OCI-LY1 (cell line): ENCODE measurements at regions not wholly inside any gene's neighbourhood (a gene's known extent, or its start where the extent isn't known, plus 50 kb on each side); places are given as distances from the start of the nearest gene placed in this dataset.

Experiments
- H2AFZ ChIP-seq: fragments of 200-600 bp; sonication (generic), shearing (Covaris generic); 2 replicates; pipeline ENCODE4 v1.6.0; 2014; ENCODE audit warnings: antibody characterized with exemption, mild to moderate bottlenecking, low read length
- H3F3A ChIP-seq: fragments of 200-600 bp; sonication (generic), shearing (Covaris generic); 2 replicates; pipeline ENCODE4 v1.6.0; 2014; ENCODE audit warnings: mild to moderate bottlenecking, antibody characterized with exemption, low read length, moderate library complexity; ENCODE audit not compliant: insufficient read depth
- H3K27ac ChIP-seq: fragments of 200-600 bp; sonication (generic); 2 replicates; pipeline ENCODE4 v1.5.1; 2014; ENCODE audit warnings: low read length, mixed run types, mild to moderate bottlenecking, low read depth; ENCODE audit not compliant: poor library complexity, severe bottlenecking
- H3K27me3 ChIP-seq: fragments of 200-600 bp; sonication (generic); 2 replicates; pipeline ENCODE4 v1.6.0; 2014; ENCODE audit warnings: antibody characterized with exemption, mild to moderate bottlenecking, low read length, moderate library complexity; ENCODE audit not compliant: insufficient read depth
- H3K36me3 ChIP-seq: fragments of 200-600 bp; sonication (generic); 2 replicates; pipeline ENCODE4 v1.6.1; 2014; ENCODE audit warnings: mild to moderate bottlenecking, antibody characterized with exemption, low read length, moderate library complexity, mixed read lengths; ENCODE audit not compliant: insufficient read depth
- H3K4me1 ChIP-seq: fragments of 200-600 bp; sonication (generic); 2 replicates; pipeline ENCODE4 v1.5.1; 2014; ENCODE audit warnings: mild to moderate bottlenecking, low read length, moderate library complexity; ENCODE audit not compliant: insufficient read depth, severe bottlenecking
- H3K4me2 ChIP-seq: fragments of 200-600 bp; sonication (generic), shearing (Covaris generic); 2 replicates; pipeline ENCODE4 v1.6.1; 2014; ENCODE audit warnings: low read length
- H3K4me3 ChIP-seq: fragments of 200-600 bp; sonication (generic); 2 replicates; pipeline ENCODE4 v1.5.1; 2014; ENCODE audit warnings: low read length, low read depth, mild to moderate bottlenecking, mixed read lengths; ENCODE audit not compliant: poor library complexity, severe bottlenecking
- H3K79me2 ChIP-seq: fragments of 200-600 bp; shearing (Covaris generic); 2 replicates; pipeline ENCODE4 v1.6.1; 2016; ENCODE audit warnings: mixed run types, low read length, mixed read lengths; ENCODE audit not compliant: insufficient read depth
- H3K9ac ChIP-seq: fragments of 200-600 bp; sonication (generic), shearing (Covaris generic); 2 replicates; pipeline ENCODE4 v1.6.1; 2014; ENCODE audit warnings: mild to moderate bottlenecking, low read length, mixed read lengths
- H3K9me2 ChIP-seq: fragments of 200-600 bp; sonication (generic), shearing (Covaris generic); 2 replicates; pipeline ENCODE4 v1.6.1; 2014; ENCODE audit warnings: low read depth, mild to moderate bottlenecking, low read length, mixed read lengths
- H3K9me3 ChIP-seq: fragments of 200-600 bp; shearing (Covaris generic); 2 replicates; pipeline ENCODE4 v1.6.1; 2014; ENCODE audit warnings: low read length, mixed read lengths
- H4K20me1 ChIP-seq: fragments of 200-600 bp; sonication (generic), shearing (Covaris generic); 2 replicates; pipeline ENCODE4 v1.6.0; 2016; ENCODE audit warnings: mild to moderate bottlenecking, low read length; ENCODE audit not compliant: insufficient read depth
- CTCF ChIP-seq: fragments of 200-600 bp; sonication (generic), shearing (Covaris generic); IDR thresholded peaks from 2 replicates; pipeline ENCODE4 v1.5.1; 2017; ENCODE audit warnings: mild to moderate bottlenecking, antibody characterized with exemption, low read length, moderate library complexity, mixed read lengths
- EZH2 ChIP-seq: fragments of 200-600 bp; sonication (generic), shearing (Covaris generic); IDR thresholded peaks from 2 replicates; pipeline ENCODE4 v1.8.0; 2017; ENCODE audit warnings: borderline replicate concordance, mixed run types, mild to moderate bottlenecking, antibody characterized with exemption, low read length, moderate library complexity, mixed read lengths

GRCh38 chr16:63038397-63039106, 1002.3 kb upstream of the CDH8 start:
- Histone ChIP-seq H4K20me1 (no peaks in the 10 kb centered on the region), H3K36me3 (no peaks in the 10 kb centered on the region), H3K9me3 (no peaks in the 10 kb centered on the region), H3K9ac (no peak overlapping the region), H2AFZ (no peak overlapping the region), H3F3A (no peaks in the 10 kb centered on the region), H3K9me2 (no peaks in the 10 kb centered on the region), H3K4me3 (no peak overlapping the region), H3K79me2 (no peaks in the 10 kb centered on the region), H3K27ac (no peak overlapping the region), H3K27me3 (no peaks in the 10 kb centered on the region), H3K4me1 (no peaks in the 10 kb centered on the region), H3K4me2 (no peak overlapping the region)
- TF ChIP-seq EZH2 (no peak), CTCF (no peak)

- H3K79me2 ChIP-seq, result no peaks in the 10 kb centered on the region
- no peaks in the 10 kb centered on the region for H3K27me3 ChIP-seq
- no peak overlapping the region for H3K4me2 ChIP-seq
- H3K4me1 ChIP-seq, result no peaks in the 10 kb centered on the region
- no peak overlapping the region for H3K9ac ChIP-seq
- TF ChIP-seq EZH2 (no peak), CTCF (no peak)
- no peaks in the 10 kb centered on the region for H3K36me3 ChIP-seq
- no peaks in the 10 kb centered on the region for H4K20me1 ChIP-seq
- H2AFZ ChIP-seq, result no peak overlapping the region
- H3K27ac ChIP-seq, result no peak overlapping the region
- H3F3A ChIP-seq, result no peaks in the 10 kb centered on the region
- no peaks in the 10 kb centered on the region for H3K9me3 ChIP-seq
- H3K9me2 ChIP-seq, result no peaks in the 10 kb centered on the region
- H3K4me3 ChIP-seq, result no peak overlapping the region
Measured at GRCh38 chr16:63037761-63038396, 1001.6 kb upstream of the CDH8 start.

- no peaks in the 10 kb centered on the region for H3K79me2 ChIP-seq
- no peak overlapping the region for H3K4me2 ChIP-seq
- no peaks in the 10 kb centered on the region for H3K4me1 ChIP-seq
- no peaks in the 10 kb centered on the region for H3K27me3 ChIP-seq
- H3K9ac ChIP-seq, result no peak overlapping the region
- no peaks in the 10 kb centered on the region for H3F3A ChIP-seq
- no peak overlapping the region for H3K27ac ChIP-seq
- no peak overlapping the region for H3K4me3 ChIP-seq
- H3K9me3 ChIP-seq, result no peaks in the 10 kb centered on the region
- H2AFZ ChIP-seq, result no peak overlapping the region
- no peaks in the 10 kb centered on the region for H4K20me1 ChIP-seq
- no peaks in the 10 kb centered on the region for H3K9me2 ChIP-seq
- H3K36me3 ChIP-seq, result no peaks in the 10 kb centered on the region
- TF ChIP-seq CTCF, result no peak
- no peak for TF ChIP-seq EZH2
Measured at GRCh38 chr16:63018581-63019223, 982.5 kb upstream of the CDH8 start.
